H1 (cell line): ENCODE measurements at regions not wholly inside any gene's neighbourhood (a gene's known extent, or its start where the extent isn't known, plus 50 kb on each side); places are given as distances from the start of the nearest gene placed in this dataset.

ENCODE experiments used
- CHD7 ChIP-seq: fragments of 300-600 bp; sonication (generic); IDR thresholded peaks from 2 replicates; pipeline ENCODE4 v1.7.1; 2012; ENCODE audit warnings: low read length, moderate library complexity, mild to moderate bottlenecking, inconsistent platforms; ENCODE audit not compliant: insufficient replicate concordance
- EZH2 ChIP-seq: fragments of 200-600 bp; sonication (generic); IDR thresholded peaks from 2 replicates; pipeline ENCODE4 v1.7.1; 2012; ENCODE audit warnings: low read depth, mild to moderate bottlenecking, moderate library complexity, low read length, inconsistent platforms; ENCODE audit not compliant: severe bottlenecking
- POU5F1 ChIP-seq: IDR thresholded peaks from 2 replicates; pipeline ENCODE4 v1.6.1; 2011; ENCODE audit warnings: low read depth, mild to moderate bottlenecking, low read length, moderate library complexity

DNA sequence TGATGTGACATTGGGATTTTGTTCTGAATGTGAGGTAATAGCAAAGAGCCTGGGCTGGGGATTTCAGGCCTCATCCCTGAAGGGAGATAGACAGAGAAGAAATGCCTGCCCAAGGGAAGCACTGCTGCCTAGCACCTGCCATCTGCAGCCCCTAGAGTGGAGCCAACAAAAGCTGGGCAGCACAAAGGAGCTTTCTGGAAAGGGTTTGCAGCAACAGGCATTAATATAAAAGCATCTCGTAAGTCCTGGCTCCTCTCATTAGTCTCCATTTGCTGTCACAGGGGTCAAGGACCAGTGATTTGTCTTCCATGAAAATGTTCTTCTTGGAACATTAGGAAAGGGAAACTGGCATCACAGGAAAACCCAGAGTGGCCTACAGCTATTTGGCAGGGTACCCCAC is 157.2 kb upstream of the SLC14A2 start (continued):
- no peak for TF ChIP-seq CHD7
- TF ChIP-seq POU5F1 = no peak
- TF ChIP-seq EZH2 = no peak
